GM12878 (cell line): ENCODE measurements at regions not wholly inside any gene's neighbourhood (a gene's known extent, or its start where the extent isn't known, plus 50 kb on each side); places are given as distances from the start of the nearest gene placed in this dataset.

Experiments used
- ATAC-seq: fragments of 200-7000 bp; cut with Tn5 transposase; 3 replicates; pipeline ENCODE4 v1.9.1; 2020; ENCODE audit warnings: mild to moderate bottlenecking, moderate library complexity
- BruUV-seq: library from RNA; stranded (reverse); fragments of 400-500 nt; replicated peaks from 2 replicates; lab custom pipeline; 2021; lab: Mats Ljungman, UMichigan
- CTCF ChIA-PET: fragments of 300-600 bp; sonication (Branson Sonifier 250); formaldehyde crosslinking; extraction: SDS; loops from one replicate; lab custom pipeline; 2021; ENCODE audit warnings: inconsistent platforms; lab: Yijun Ruan, JAX
- POLR2A ChIA-PET: fragments of 350-600 bp; formaldehyde crosslinking; extraction: SDS; loops from one replicate; lab custom pipeline; 2021; ENCODE audit warnings: inconsistent platforms; lab: Charles Lee
- RAD21 ChIA-PET: fragments of 300-600 bp; sonication (Branson Sonifier 250); formaldehyde crosslinking; loops from one replicate; lab custom pipeline; 2023; ENCODE audit warnings: antibody characterized with exemption; ENCODE audit not compliant: unreplicated experiment; lab: Charles Lee
- SMC1A ChIA-PET: fragments of 300-600 bp; sonication (Branson Sonifier 250); formaldehyde crosslinking; loops from one replicate; lab custom pipeline; 2023; ENCODE audit not compliant: unreplicated experiment, uncharacterized antibody; lab: Charles Lee
- DNase-seq: peaks from one replicate; pipeline ENCODE4 v3.0.0-alpha.2; 2011; ENCODE audit warnings: low read depth, low spot score
- FAIRE-seq: peaks from 3 replicates; lab custom pipeline; 2011; peaks lifted over from hg19 to GRCh38; lab: Jason Lieb, UNC
- H2AFZ ChIP-seq: 2 replicates; pipeline ENCODE4 v1.6.0; 2011; ENCODE audit warnings: low read depth, low read length, control low read depth; ENCODE audit not compliant: control insufficient read depth
- H3K27ac ChIP-seq: 2 replicates; pipeline ENCODE4 v1.5.1; 2011; ENCODE audit warnings: control low read depth; ENCODE audit not compliant: control insufficient read depth, insufficient read depth
- H3K27me3 ChIP-seq, 2 experiments: replicated peaks in 1 of 2; 2 replicates each; pipeline versions ENCODE4 v1.6.0 to v1.6.1; 2011; ENCODE audit warnings: low read length in 1 of 2; ENCODE audit not compliant: control insufficient read depth in 2 of 2, insufficient read depth in 2 of 2
- H3K36me3 ChIP-seq, 2 experiments: 2 replicates each; pipeline ENCODE4 v1.5.1; 2011; ENCODE audit warnings: low read length in 1 of 2; ENCODE audit not compliant: control insufficient read depth in 2 of 2, insufficient read depth in 2 of 2
- H3K4me1 ChIP-seq: 2 replicates; pipeline ENCODE4 v1.6.1; 2011; ENCODE audit warnings: mild to moderate bottlenecking, low read length, moderate library complexity, mixed read lengths; ENCODE audit not compliant: control insufficient read depth, insufficient read depth
- H3K4me2 ChIP-seq: 2 replicates; pipeline ENCODE4 v1.6.0; 2011; ENCODE audit warnings: control low read depth; ENCODE audit not compliant: control insufficient read depth, insufficient read depth
- H3K4me3 ChIP-seq: fragments of 200-600 bp; sonication (generic); 2 replicates; pipeline ENCODE4 v1.5.1; 2016
- H3K79me2 ChIP-seq: 2 replicates; pipeline ENCODE4 v1.6.0; 2011; ENCODE audit warnings: low read length; ENCODE audit not compliant: control insufficient read depth, insufficient read depth
- H3K9ac ChIP-seq: 2 replicates; pipeline ENCODE4 v1.8.0; 2011; ENCODE audit warnings: low read length, control low read depth, mixed read lengths; ENCODE audit not compliant: control insufficient read depth, insufficient read depth
- H3K9me3 ChIP-seq: replicated peaks from 3 replicates; pipeline ENCODE4 v1.5.1; 2011; ENCODE audit warnings: mild to moderate bottlenecking, low read length; ENCODE audit not compliant: control insufficient read depth, insufficient read depth
- H4K20me1 ChIP-seq: 2 replicates; pipeline ENCODE4 v1.6.0; 2011; ENCODE audit not compliant: control insufficient read depth, insufficient read depth
- ASH2L ChIP-seq: fragments of 300-600, 200-600 bp; sonication (generic); IDR thresholded peaks from 2 replicates; pipeline ENCODE4 v1.6.1; 2017; ENCODE audit warnings: low read depth, mild to moderate bottlenecking, borderline replicate concordance
- BCLAF1 ChIP-seq: fragments of 450-650 bp; IDR thresholded peaks from 2 replicates; pipeline ENCODE4 v1.6.1; 2017; ENCODE audit warnings: antibody characterized with exemption, mild to moderate bottlenecking, moderate library complexity
- BRCA1 ChIP-seq: IDR thresholded peaks from 2 replicates; pipeline ENCODE4 v1.6.1; 2011; ENCODE audit warnings: low read depth, low read length, improper control_type of control experiment
- EGR1 ChIP-seq, 2 experiments: IDR thresholded peaks; 1 replicate in 1 of 2; 2 replicates in 1 of 2; pipeline ENCODE4 v1.6.1; 2011 to 2012; ENCODE audit warnings: low read depth in 2 of 2, low read length in 2 of 2, borderline replicate concordance in 1 of 2, mild to moderate bottlenecking in 1 of 2, moderate library complexity in 1 of 2
- HCFC1 ChIP-seq: fragments of 150-350 bp; IDR thresholded peaks from 2 replicates; pipeline ENCODE4 v1.6.1; 2014; ENCODE audit warnings: low read length
- KLF5 ChIP-seq: fragments of 450-650 bp; IDR thresholded peaks from 2 replicates; pipeline ENCODE4 v1.6.1; 2014; ENCODE audit warnings: mild to moderate bottlenecking; ENCODE audit not compliant: partially characterized antibody
- MAX ChIP-seq: IDR thresholded peaks from 2 replicates; pipeline ENCODE4 v1.6.1; 2012; ENCODE audit warnings: low read depth, low read length, improper control_type of control experiment
- MLLT1 ChIP-seq: fragments of 450-650 bp; IDR thresholded peaks from 2 replicates; pipeline ENCODE4 v1.6.1; 2016; ENCODE audit warnings: mild to moderate bottlenecking
- PRDM15 ChIP-seq: fragments of 450-650 bp; formaldehyde crosslinking; IDR thresholded peaks from 2 replicates; pipeline ENCODE4 v1.4.0; 2020; ENCODE audit warnings: mild to moderate bottlenecking, moderate library complexity
- SREBF2 ChIP-seq: IDR thresholded peaks from 2 replicates; pipeline ENCODE4 v1.6.1; 2012; ENCODE audit warnings: mild to moderate bottlenecking, low read length
- TCF3 ChIP-seq: IDR thresholded peaks from 2 replicates; pipeline ENCODE4 v1.6.1; 2012; ENCODE audit warnings: low read depth, mild to moderate bottlenecking, low read length, borderline replicate concordance; ENCODE audit not compliant: insufficient read depth
- WGBS: methylation state at CpG from one replicate; pipeline ENCODE4 v1.1.6; 2016; ENCODE audit warnings: low lambda C conversion rate; ENCODE audit not compliant: insufficient replicate concordance, insufficient coverage; ENCODE audit errors: missing lambda C conversion rate; 5-methylcytosine and 5-hydroxymethylcytosine counted together
- in situ Hi-C: fragments of 300-500 bp; cut with MboI; formaldehyde crosslinking; loops from 9 replicates; pipeline ENCODE4 v1.14.3; 2018; ENCODE audit warnings: mixed read lengths
- intact Hi-C: fragments of 100-400 bp; cut with micrococcal nuclease; formaldehyde crosslinking; loops from one replicate; pipeline ENCODE4 v1.14.2; 2022; ENCODE audit not compliant: unreplicated experiment

- TF ChIP-seq MAX (no peak), SREBF2 (no peak), HCFC1 (no peak)
Measured at GRCh38 chr3:181637056-181637455, 74.7 kb upstream of the SOX2 start (continued).

GRCh38 chr3:181635141-181635540 lies 76.6 kb upstream of the SOX2 start:
- H3K27me3 ChIP-seq, result no peaks in the 10 kb centered on the region
- H3K27ac ChIP-seq, result no peak overlapping the region
- ATAC-seq, result no peak
- DNase-seq, result no peak
- POLR2A ChIA-PET, result no interaction called here
- FAIRE-seq, result no peak
- no peak overlapping the region for H2AFZ ChIP-seq
- no peaks in the 10 kb centered on the region for H3K79me2 ChIP-seq
- CTCF ChIA-PET, result no interaction called here
- no peaks in the 10 kb centered on the region for H3K4me1 ChIP-seq
- H3K9me3 ChIP-seq, result no peaks in the 10 kb centered on the region
- H3K4me2 ChIP-seq, result no peak overlapping the region
- no TSS peak for BruUV-seq
- intact Hi-C loops (no loop called here), in situ Hi-C loops (no loop called here)
- no peak overlapping the region for H3K4me3 ChIP-seq
- H3K9ac ChIP-seq, result no peak overlapping the region
- SMC1A ChIA-PET, result no interaction called here
- no peaks in the 10 kb centered on the region for H3K36me3 ChIP-seq
- 50% methylated on average over 4 of the region's 4 CpGs for WGBS
- H4K20me1 ChIP-seq, result no peaks in the 10 kb centered on the region
- RAD21 ChIA-PET, result no interaction called here
- TF ChIP-seq ASH2L (no peak), EGR1 (IDR thresholded peaks at IDR 0.05; ENCODE audit: borderline replicate concordance in 1 of 2, low read depth in 2 of 2, low read length in 2 of 2) (no peak), BRCA1 (no peak), MLLT1 (no peak), BCLAF1 (no peak), TCF3 (no peak), PRDM15 (CRISPR knock-in tag) (no peak), KLF5 (no peak)
